ENCODE measurements at regions not wholly inside any gene's neighbourhood (a gene's known extent, or its start where the extent isn't known, plus 50 kb on each side); places are given as distances from the start of the nearest gene placed in this dataset.

DNA sequence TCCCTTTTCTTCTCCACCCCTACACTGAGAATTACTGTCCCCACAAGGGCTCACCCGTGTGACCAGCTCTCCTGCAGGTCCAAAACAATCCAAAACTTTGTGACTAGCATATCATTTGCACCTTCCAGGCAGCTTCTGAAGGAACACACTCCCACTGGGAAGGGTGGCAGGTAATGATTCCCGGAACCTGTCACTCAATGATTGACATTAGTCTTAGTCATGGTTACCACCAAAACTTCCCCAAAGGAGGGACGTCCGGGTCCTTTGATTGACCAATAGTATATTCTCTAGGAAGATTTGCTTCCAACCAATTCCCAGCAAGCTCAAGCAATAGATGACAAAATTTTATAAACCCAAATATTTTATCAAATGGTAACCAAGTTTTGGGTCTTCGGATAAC is 127.7 kb upstream of the MYLIP start:
- TF ChIP-seq, protein P1, sequence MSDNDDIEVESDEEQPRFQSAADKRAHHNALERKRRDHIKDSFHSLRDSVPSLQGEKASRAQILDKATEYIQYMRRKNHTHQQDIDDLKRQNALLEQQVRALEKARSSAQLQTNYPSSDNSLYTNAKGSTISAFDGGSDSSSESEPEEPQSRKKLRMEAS (IDR thresholded peaks at IDR 0.05): no peak
- no peak for TF ChIP-seq JUN (IDR thresholded peaks at IDR 0.05)
- TF ChIP-seq EP300 (IDR thresholded peaks at IDR 0.05): no peak

Measured in A549 (cell line).